ENCODE measurements at regions not wholly inside any gene's neighbourhood (a gene's known extent, or its start where the extent isn't known, plus 50 kb on each side); places are given as distances from the start of the nearest gene placed in this dataset.

- H3K27me3 ChIP-seq (ENCODE audit: insufficient read depth, insufficient read length), result no peaks in the 10 kb centered on the region
- no peak overlapping the region for H3K4me3 ChIP-seq (ENCODE audit: insufficient read length, low read depth)
- TF ChIP-seq YY1 (IDR thresholded peaks at IDR 0.05; ENCODE audit: insufficient read depth, insufficient read length) (no peak), ZNF274 (IDR thresholded peaks at IDR 0.05; ENCODE audit: low read depth, low read length) (no peak), SUZ12 (IDR thresholded peaks at IDR 0.05; ENCODE audit: extremely low read depth, insufficient read depth, insufficient read length) (no peak)
- no peaks in the 10 kb centered on the region for H3K9me3 ChIP-seq (ENCODE audit: insufficient read depth, low read length)
- no peaks in the 10 kb centered on the region for H3K36me3 ChIP-seq (ENCODE audit: insufficient read depth, insufficient read length, low read length)
- no peaks in the 10 kb centered on the region for H3K4me1 ChIP-seq (ENCODE audit: insufficient read depth, insufficient read length)
- no peak overlapping the region for H3K9ac ChIP-seq (ENCODE audit: insufficient read length, low read depth)
- DNase-seq (ENCODE audit: low read depth, low spot score), result no peak
These were observed 70.1 kb upstream of the RAB11FIP2 start for GRCh38 chr10:118116715-118117449.

GRCh38 chr10:118116362-118116714 is 69.6 kb upstream of the RAB11FIP2 start:
- no peak for DNase-seq (ENCODE audit: low read depth, low spot score)
- H3K4me1 ChIP-seq (ENCODE audit: insufficient read depth, insufficient read length), result no peaks in the 10 kb centered on the region

GRCh38 chr10:118115701-118116100 is 69.0 kb upstream of the RAB11FIP2 start:
- no peaks in the 10 kb centered on the region for H3K4me1 ChIP-seq (ENCODE audit: insufficient read depth, insufficient read length)
- no peak for TF ChIP-seq ZNF274 (IDR thresholded peaks at IDR 0.05; ENCODE audit: low read depth, low read length)
- TF ChIP-seq YY1 (IDR thresholded peaks at IDR 0.05; ENCODE audit: insufficient read depth, insufficient read length), result no peak
- no peak for TF ChIP-seq SUZ12 (IDR thresholded peaks at IDR 0.05; ENCODE audit: extremely low read depth, insufficient read depth, insufficient read length)
- no peaks in the 10 kb centered on the region for H3K9me3 ChIP-seq (ENCODE audit: insufficient read depth, low read length)
- no peak overlapping the region for H3K4me3 ChIP-seq (ENCODE audit: insufficient read length, low read depth)
- no peaks in the 10 kb centered on the region for H3K36me3 ChIP-seq (ENCODE audit: insufficient read depth, insufficient read length, low read length)
- DNase-seq (ENCODE audit: low read depth, low spot score), result no peak
- H3K9ac ChIP-seq (ENCODE audit: insufficient read length, low read depth), result no peak overlapping the region
- no peaks in the 10 kb centered on the region for H3K27me3 ChIP-seq (ENCODE audit: insufficient read depth, insufficient read length)

More at GRCh38 chr10:118116362-118116714, 69.6 kb upstream of the RAB11FIP2 start:
- no peak for TF ChIP-seq ZNF274 (IDR thresholded peaks at IDR 0.05; ENCODE audit: low read depth, low read length)
- TF ChIP-seq SUZ12 (IDR thresholded peaks at IDR 0.05; ENCODE audit: extremely low read depth, insufficient read depth, insufficient read length), result no peak
- no peak for TF ChIP-seq YY1 (IDR thresholded peaks at IDR 0.05; ENCODE audit: insufficient read depth, insufficient read length)
- Histone ChIP-seq H3K27me3 (ENCODE audit: insufficient read depth, insufficient read length) (no peaks in the 10 kb centered on the region), H3K4me3 (ENCODE audit: insufficient read length, low read depth) (no peak overlapping the region), H3K9me3 (ENCODE audit: insufficient read depth, low read length) (no peaks in the 10 kb centered on the region), H3K9ac (ENCODE audit: insufficient read length, low read depth) (no peak overlapping the region), H3K36me3 (ENCODE audit: insufficient read depth, insufficient read length, low read length) (no peaks in the 10 kb centered on the region)

GRCh38 chr10:118114992-118115391 is 68.3 kb upstream of the RAB11FIP2 start:
- Histone ChIP-seq H3K4me1 (ENCODE audit: insufficient read depth, insufficient read length) (no peaks in the 10 kb centered on the region), H3K36me3 (ENCODE audit: insufficient read depth, insufficient read length, low read length) (no peaks in the 10 kb centered on the region), H3K4me3 (ENCODE audit: insufficient read length, low read depth) (no peak overlapping the region), H3K9me3 (ENCODE audit: insufficient read depth, low read length) (no peaks in the 10 kb centered on the region), H3K27me3 (ENCODE audit: insufficient read depth, insufficient read length) (no peaks in the 10 kb centered on the region), H3K9ac (ENCODE audit: insufficient read length, low read depth) (no peak overlapping the region)
- TF ChIP-seq SUZ12 (IDR thresholded peaks at IDR 0.05; ENCODE audit: extremely low read depth, insufficient read depth, insufficient read length), result no peak
- TF ChIP-seq YY1 (IDR thresholded peaks at IDR 0.05; ENCODE audit: insufficient read depth, insufficient read length), result no peak
- TF ChIP-seq ZNF274 (IDR thresholded peaks at IDR 0.05; ENCODE audit: low read depth, low read length), result no peak
- DNase-seq (ENCODE audit: low read depth, low spot score), result no peak

GRCh38 chr10:118112543-118113125 is 65.9 kb upstream of the RAB11FIP2 start:
- TF ChIP-seq ZNF274 (IDR thresholded peaks at IDR 0.05; ENCODE audit: low read depth, low read length) (no peak), SUZ12 (IDR thresholded peaks at IDR 0.05; ENCODE audit: extremely low read depth, insufficient read depth, insufficient read length) (no peak), YY1 (IDR thresholded peaks at IDR 0.05; ENCODE audit: insufficient read depth, insufficient read length) (no peak)
- no peak overlapping the region for H3K9ac ChIP-seq (ENCODE audit: insufficient read length, low read depth)
- DNase-seq (ENCODE audit: low read depth, low spot score), result no peak

GRCh38 chr10:118110750-118111149 is 64.0 kb upstream of the RAB11FIP2 start:
- H3K27me3 ChIP-seq (ENCODE audit: insufficient read depth, insufficient read length), result no peaks in the 10 kb centered on the region
- H3K4me1 ChIP-seq (ENCODE audit: insufficient read depth, insufficient read length), result no peaks in the 10 kb centered on the region
- no peaks in the 10 kb centered on the region for H3K36me3 ChIP-seq (ENCODE audit: insufficient read depth, insufficient read length, low read length)
- no peak overlapping the region for H3K4me3 ChIP-seq (ENCODE audit: insufficient read length, low read depth)
- no peak for TF ChIP-seq ZNF274 (IDR thresholded peaks at IDR 0.05; ENCODE audit: low read depth, low read length)
- no peak for TF ChIP-seq SUZ12 (IDR thresholded peaks at IDR 0.05; ENCODE audit: extremely low read depth, insufficient read depth, insufficient read length)
- TF ChIP-seq YY1 (IDR thresholded peaks at IDR 0.05; ENCODE audit: insufficient read depth, insufficient read length), result no peak
- no peak overlapping the region for H3K9ac ChIP-seq (ENCODE audit: insufficient read length, low read depth)
- DNase-seq (ENCODE audit: low read depth, low spot score), result no peak
- H3K9me3 ChIP-seq (ENCODE audit: insufficient read depth, low read length), result no peaks in the 10 kb centered on the region

More at GRCh38 chr10:118112543-118113125, 65.9 kb upstream of the RAB11FIP2 start:
- H3K36me3 ChIP-seq (ENCODE audit: insufficient read depth, insufficient read length, low read length), result no peaks in the 10 kb centered on the region
- H3K4me1 ChIP-seq (ENCODE audit: insufficient read depth, insufficient read length), result no peaks in the 10 kb centered on the region
- no peaks in the 10 kb centered on the region for H3K9me3 ChIP-seq (ENCODE audit: insufficient read depth, low read length)
- no peaks in the 10 kb centered on the region for H3K27me3 ChIP-seq (ENCODE audit: insufficient read depth, insufficient read length)
- no peak overlapping the region for H3K4me3 ChIP-seq (ENCODE audit: insufficient read length, low read depth)

GRCh38 chr10:118108194-118109026 is 61.7 kb upstream of the RAB11FIP2 start:
- no peak for DNase-seq (ENCODE audit: low read depth, low spot score)

More at GRCh38 chr10:118108194-118109026, 61.7 kb upstream of the RAB11FIP2 start:
- Histone ChIP-seq H3K4me3 (ENCODE audit: insufficient read length, low read depth) (no peak overlapping the region), H3K4me1 (ENCODE audit: insufficient read depth, insufficient read length) (no peaks in the 10 kb centered on the region), H3K9ac (ENCODE audit: insufficient read length, low read depth) (no peak overlapping the region), H3K36me3 (ENCODE audit: insufficient read depth, insufficient read length, low read length) (no peaks in the 10 kb centered on the region), H3K27me3 (ENCODE audit: insufficient read depth, insufficient read length) (no peaks in the 10 kb centered on the region), H3K9me3 (ENCODE audit: insufficient read depth, low read length) (no peaks in the 10 kb centered on the region)
- TF ChIP-seq ZNF274 (IDR thresholded peaks at IDR 0.05; ENCODE audit: low read depth, low read length), result no peak
- no peak for TF ChIP-seq YY1 (IDR thresholded peaks at IDR 0.05; ENCODE audit: insufficient read depth, insufficient read length)
